ENCODE measurements at regions not wholly inside any gene's neighbourhood (a gene's known extent, or its start where the extent isn't known, plus 50 kb on each side); places are given as distances from the start of the nearest gene placed in this dataset.

GRCh38 chrX:9133426-9133825, 99.5 kb upstream of the FAM9B start:
- no peak for TF ChIP-seq CTCF (IDR thresholded peaks at IDR 0.05; ENCODE audit: low read depth, low read length)
- no peak for TF ChIP-seq EZH2phosphoT487 (IDR thresholded peaks at IDR 0.05; ENCODE audit: low read depth)
